ENCODE measurements at regions not wholly inside any gene's neighbourhood (a gene's known extent, or its start where the extent isn't known, plus 50 kb on each side); places are given as distances from the start of the nearest gene placed in this dataset.
"Not testable (repeated sequence)": the region's sequence is repeated elsewhere in the genome, so short reads cannot be mapped to it uniquely, and the experiment has no call there.

DNA sequence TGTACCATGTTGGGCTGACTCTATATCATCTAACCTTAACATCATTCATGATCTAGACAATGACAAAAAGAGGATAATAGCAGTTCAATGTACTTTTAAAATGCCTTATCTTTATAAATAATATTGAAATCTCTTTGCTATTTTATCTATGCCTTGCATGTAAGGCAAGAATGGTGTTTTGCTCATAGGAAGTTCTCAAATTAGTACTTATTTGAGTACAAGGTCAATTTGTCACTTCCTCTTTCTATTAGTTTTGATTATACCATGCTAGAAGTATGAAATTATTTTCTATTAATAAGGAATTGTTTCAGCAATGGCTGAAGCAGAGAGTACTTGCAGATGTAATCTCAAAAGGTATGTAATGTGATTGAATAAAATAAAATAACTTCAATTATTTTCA is 1285.4 kb upstream of the TENM4 start:
- H3K4me3 Mint-ChIP-seq: no peak overlapping the region
- peaks cover 1 to 13% (median 1%) of the 10 kb centered on the region in 3 donors for H3K4me1 Mint-ChIP-seq
- no peaks in the 10 kb centered on the region for H3K27me3 Mint-ChIP-seq
- no peak overlapping the region for H3K27ac Mint-ChIP-seq
- no peaks in the 10 kb centered on the region for H3K9me3 Mint-ChIP-seq
- no peaks in the 10 kb centered on the region for H3K36me3 Mint-ChIP-seq

DNA sequence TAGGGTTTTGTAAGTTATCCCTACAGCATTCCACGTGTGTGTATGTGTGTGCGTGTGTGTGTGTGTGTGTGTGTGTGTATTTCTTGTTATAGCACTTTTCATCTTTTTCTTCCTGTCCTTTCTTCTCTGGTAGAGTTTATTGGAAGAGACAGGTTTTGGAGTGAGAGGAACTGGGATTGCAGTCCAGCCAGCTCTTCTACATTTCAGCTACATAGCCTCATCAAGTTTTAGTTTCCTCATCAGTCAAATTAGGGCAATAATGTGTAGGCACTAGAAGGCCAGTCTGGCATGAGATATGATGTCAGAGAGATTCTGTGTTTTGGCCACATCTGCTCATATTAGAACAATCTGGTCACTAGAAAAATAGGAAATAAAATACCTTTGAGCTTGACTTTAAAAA is 1283.5 kb upstream of the TENM4 start:
- Mint-ChIP-seq H3K4me3 (no peak overlapping the region), H3K4me1 (peaks cover 1 to 13% (median 1%) of the 10 kb centered on the region in 3 donors), H3K9me3 (peaks cover 0 to 1% (median 0%) of the 10 kb centered on the region in 3 donors), H3K27me3 (no peaks in the 10 kb centered on the region), H3K27ac (no peak overlapping the region), H3K36me3 (no peaks in the 10 kb centered on the region)

DNA sequence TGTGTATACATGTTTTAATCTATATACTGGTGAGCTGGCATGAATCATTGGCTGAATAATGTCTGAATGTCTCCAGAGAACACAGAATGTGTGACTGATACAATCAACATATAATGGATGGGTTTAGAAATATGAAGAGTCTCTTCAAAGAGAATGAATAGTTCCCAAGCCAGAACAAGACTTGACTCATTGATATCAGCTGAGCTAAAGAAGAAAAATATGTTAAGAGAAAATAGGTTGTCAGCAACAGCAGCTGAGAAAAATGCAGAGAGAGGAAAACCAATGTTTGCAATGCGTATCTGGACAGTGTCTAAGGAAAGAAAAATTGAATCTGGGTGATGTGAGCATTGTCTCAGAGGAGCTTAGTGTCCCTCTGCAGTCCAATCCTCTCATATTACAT is 1281.8 kb upstream of the TENM4 start:
- Mint-ChIP-seq H3K9me3 (peaks cover 0 to 1% (median 0%) of the 10 kb centered on the region in 3 donors), H3K27me3 (no peaks in the 10 kb centered on the region), H3K4me1 (peaks cover 1 to 12% (median 1%) of the 10 kb centered on the region in 3 donors), H3K27ac (no peak overlapping the region), H3K4me3 (no peak overlapping the region), H3K36me3 (no peaks in the 10 kb centered on the region)

DNA sequence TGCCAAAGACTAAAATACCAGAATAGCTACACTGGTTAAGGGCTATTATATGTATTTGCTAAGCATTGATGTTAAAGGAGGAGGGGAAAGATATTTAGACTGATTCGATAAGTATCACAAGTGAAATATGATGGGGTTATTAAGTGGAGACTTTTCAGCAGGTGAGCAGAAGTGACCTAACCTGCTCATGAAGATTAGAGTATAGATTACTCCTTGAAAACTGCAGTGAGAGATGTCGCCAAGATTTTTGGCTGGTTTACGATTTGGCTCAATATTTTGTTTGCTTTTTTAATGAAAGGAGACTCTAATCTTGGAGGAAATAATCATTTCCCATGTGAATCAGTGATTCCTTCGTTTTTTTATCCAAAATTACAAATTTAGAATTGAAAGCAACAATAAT is 1279.5 kb upstream of the TENM4 start:
- Mint-ChIP-seq H3K4me1 (peaks cover 0 to 9% (median 0%) of the 10 kb centered on the region in 3 donors), H3K4me3 (no peak overlapping the region), H3K9me3 (peaks cover 0 to 1% (median 0%) of the 10 kb centered on the region in 3 donors), H3K36me3 (no peaks in the 10 kb centered on the region), H3K27ac (no peak overlapping the region), H3K27me3 (no peaks in the 10 kb centered on the region)

DNA sequence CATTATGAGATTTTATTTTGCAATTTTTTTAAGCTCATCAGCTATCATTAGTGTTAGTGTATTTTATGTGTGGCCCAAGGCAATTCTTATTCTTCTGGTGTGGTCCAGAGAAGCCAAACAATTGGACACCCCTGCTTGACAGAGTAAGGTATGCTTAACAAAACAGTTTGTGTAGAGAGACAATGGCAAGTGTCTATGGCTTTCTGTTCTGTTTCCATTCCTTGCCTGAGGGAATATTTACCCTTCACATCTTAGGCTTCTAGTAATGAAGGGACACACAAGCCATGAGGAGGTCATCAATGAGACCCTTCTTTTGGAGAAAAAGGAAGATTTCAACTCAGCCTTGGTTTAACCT is 1278.4 kb upstream of the TENM4 start:
- no peaks in the 10 kb centered on the region for H3K36me3 Mint-ChIP-seq
- peaks cover 0 to 9% (median 2%) of the 10 kb centered on the region in 3 donors for H3K4me1 Mint-ChIP-seq
- H3K27ac Mint-ChIP-seq: no peak overlapping the region
- H3K9me3 Mint-ChIP-seq: peaks cover 0 to 4% (median 3%) of the 10 kb centered on the region in 3 donors
- no peaks in the 10 kb centered on the region for H3K27me3 Mint-ChIP-seq
- H3K4me3 Mint-ChIP-seq: no peak overlapping the region

DNA sequence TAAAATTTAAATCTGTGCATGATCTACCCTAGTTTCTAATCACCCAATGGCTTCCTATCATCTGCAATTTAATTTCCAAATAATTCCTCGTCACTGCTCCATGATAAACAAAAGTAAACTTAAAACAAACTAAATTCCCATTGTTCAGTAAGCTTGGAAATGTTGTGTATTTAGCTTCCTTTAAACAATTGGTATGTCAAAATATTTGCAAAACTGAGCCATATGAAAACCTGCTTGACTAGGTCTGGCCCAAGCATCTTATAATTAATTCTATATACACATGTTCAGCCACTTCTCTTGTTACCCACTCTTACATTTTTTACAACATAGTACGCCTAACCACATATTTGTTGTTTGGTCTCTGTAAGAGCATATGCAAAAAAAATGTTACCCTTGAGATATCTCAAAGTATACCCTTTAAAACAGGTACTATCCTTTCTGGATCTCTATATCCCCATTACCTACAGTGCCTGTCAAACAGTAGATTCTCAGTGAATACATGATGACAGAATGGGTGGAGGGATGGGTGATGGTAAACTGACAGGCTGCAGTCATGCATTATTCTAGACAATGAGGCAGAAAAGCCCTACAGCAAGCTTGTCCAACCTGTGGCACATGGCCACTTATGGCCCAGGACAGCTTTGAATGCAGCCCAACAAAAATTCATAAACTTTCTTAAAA is 1277.9 kb upstream of the TENM4 start:
- Mint-ChIP-seq H3K27ac (no peak overlapping the region), H3K27me3 (no peaks in the 10 kb centered on the region), H3K4me1 (peaks cover 0 to 9% (median 2%) of the 10 kb centered on the region in 3 donors), H3K9me3 (peaks cover 0 to 5% (median 4%) of the 10 kb centered on the region in 3 donors), H3K4me3 (no peak overlapping the region), H3K36me3 (no peaks in the 10 kb centered on the region)

DNA sequence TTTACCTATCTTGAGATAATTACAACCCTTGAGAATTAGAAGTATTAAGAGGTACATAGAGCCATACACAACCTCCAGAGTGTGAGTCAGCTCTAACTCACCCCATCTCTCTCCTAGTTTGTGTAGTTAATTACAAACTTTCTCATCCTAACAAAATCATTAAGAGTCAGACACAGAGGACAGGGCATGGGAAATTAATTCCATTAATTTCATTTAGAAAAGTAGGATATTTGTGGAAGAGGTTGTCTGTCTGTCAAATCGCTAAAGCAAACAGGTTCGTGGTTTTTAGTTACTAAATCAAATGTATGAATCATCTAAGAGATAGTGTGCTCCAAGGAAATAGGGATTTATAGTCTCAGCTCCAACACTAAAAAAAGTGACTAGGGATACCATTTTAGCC is 1261.4 kb upstream of the TENM4 start:
- H3K27me3 Mint-ChIP-seq: no peaks in the 10 kb centered on the region
- no peak overlapping the region for H3K4me3 Mint-ChIP-seq
- peaks cover 2 to 6% (median 4%) of the 10 kb centered on the region in 3 donors for H3K9me3 Mint-ChIP-seq
- no peaks in the 10 kb centered on the region for H3K4me1 Mint-ChIP-seq
- no peaks in the 10 kb centered on the region for H3K36me3 Mint-ChIP-seq
- H3K27ac Mint-ChIP-seq: no peak overlapping the region

DNA sequence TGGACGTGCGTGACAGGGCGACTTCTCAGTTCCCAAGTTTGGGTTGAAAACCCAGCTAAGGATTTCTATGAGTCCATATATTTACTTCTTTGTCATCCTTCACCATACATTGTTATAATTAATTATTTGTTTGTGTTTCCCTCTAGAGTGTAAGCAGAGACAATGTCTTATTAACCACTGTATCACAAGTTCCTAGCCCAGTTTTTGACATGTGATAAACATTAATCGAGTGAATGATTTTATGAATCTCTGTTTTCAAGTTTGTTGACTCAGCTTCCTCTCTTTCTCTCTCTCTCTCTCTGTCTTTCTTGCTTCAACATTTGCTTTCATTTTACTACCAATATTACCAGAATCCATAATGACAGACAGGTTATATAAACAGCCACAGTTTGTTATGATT is 1259.6 kb upstream of the TENM4 start:
- H3K27me3 Mint-ChIP-seq: no peaks in the 10 kb centered on the region
- H3K27ac Mint-ChIP-seq: no peak overlapping the region
- H3K36me3 Mint-ChIP-seq: no peaks in the 10 kb centered on the region
- peaks cover 0 to 4% (median 2%) of the 10 kb centered on the region in 3 donors for H3K9me3 Mint-ChIP-seq
- no peaks in the 10 kb centered on the region for H3K4me1 Mint-ChIP-seq
- no peak overlapping the region for H3K4me3 Mint-ChIP-seq

DNA sequence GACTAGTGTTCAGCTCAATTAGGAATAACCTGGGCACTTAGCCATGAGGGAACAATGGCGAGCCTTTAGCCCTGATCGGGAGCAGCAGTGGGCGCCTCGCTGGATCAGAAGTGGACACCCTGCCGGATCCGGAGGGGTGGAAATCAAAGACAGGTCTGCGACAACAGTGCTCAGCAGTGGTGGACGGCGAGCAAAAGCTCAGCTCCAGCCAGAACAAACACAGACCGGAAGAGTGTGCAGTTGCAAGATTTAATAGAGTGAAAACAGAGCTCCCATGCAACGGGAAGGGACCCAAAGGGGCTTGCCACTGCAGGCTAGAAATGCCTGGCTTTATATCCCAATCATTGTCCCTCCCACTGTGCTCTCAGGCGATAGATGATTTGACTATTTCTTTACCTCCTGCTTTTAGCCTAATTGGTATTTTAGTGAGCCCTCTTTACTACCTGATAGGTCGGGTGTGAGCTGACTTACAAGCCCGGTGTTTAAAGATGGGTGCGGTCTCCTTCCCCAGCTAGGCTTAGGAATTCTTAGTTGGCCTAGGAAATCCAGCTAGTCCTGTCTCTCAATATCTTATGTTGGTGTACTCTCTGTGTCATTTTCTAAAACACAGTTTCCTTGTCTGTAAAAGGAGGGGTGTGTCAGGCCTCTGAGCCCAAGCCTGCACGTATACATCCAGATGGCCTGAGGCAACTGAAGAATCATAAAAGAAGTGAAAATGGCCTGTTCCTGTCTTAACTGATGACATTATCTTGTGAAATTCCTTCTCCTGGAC is 1258.8 kb upstream of the TENM4 start:
- H3K27ac Mint-ChIP-seq, H3K4me1 Mint-ChIP-seq, H3K4me3 Mint-ChIP-seq, H3K27me3 Mint-ChIP-seq, H3K9me3 Mint-ChIP-seq, H3K36me3 Mint-ChIP-seq: not testable (repeated sequence)

DNA sequence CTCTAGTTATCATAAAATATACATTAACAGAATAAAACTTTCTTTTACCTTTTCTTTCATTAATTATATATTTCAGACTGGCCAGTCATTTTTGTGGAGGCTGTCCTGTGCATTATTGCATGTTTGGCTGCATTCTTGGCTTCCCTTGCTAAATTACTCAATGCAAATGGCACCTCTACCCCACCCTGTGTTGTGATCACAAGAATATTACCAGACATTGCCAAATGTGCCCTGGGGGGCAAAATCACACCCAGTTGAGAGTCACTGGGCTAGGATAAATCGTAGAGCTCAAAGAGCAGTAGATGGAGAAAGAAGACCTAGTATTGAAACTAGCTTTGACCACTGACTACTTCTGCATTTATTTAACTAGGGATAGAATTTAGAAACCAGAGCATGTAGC is 1257.8 kb upstream of the TENM4 start:
- Mint-ChIP-seq H3K9me3 (peaks cover 0 to 4% (median 2%) of the 10 kb centered on the region in 3 donors), H3K27ac (no peak overlapping the region), H3K36me3 (no peaks in the 10 kb centered on the region), H3K27me3 (no peaks in the 10 kb centered on the region), H3K4me3 (no peak overlapping the region), H3K4me1 (no peaks in the 10 kb centered on the region)

DNA sequence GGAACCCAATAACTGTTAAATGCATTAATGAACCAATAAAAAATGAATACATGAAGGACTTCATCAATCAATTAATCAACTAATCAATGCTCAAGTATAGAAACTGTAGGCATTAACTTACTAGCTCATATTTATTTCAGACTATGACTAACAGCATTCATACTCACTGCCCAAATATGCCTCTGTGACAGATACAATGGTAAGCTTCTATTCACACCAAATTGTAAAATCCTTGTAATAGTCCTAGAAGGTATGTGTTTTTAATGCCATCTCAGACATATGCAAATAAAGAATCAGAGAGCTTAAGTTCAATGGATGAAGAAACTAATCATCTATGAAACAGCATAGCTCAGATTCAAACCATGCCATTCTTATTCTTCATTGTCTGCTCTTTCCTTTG is 1253.6 kb upstream of the TENM4 start:
- peaks cover 0 to 4% (median 2%) of the 10 kb centered on the region in 3 donors for H3K9me3 Mint-ChIP-seq
- no peak overlapping the region for H3K27ac Mint-ChIP-seq
- H3K36me3 Mint-ChIP-seq: peaks cover 3% of the 10 kb centered on the region
- no peaks in the 10 kb centered on the region for H3K27me3 Mint-ChIP-seq
- no peak overlapping the region for H3K4me3 Mint-ChIP-seq
- H3K4me1 Mint-ChIP-seq: no peaks in the 10 kb centered on the region

DNA sequence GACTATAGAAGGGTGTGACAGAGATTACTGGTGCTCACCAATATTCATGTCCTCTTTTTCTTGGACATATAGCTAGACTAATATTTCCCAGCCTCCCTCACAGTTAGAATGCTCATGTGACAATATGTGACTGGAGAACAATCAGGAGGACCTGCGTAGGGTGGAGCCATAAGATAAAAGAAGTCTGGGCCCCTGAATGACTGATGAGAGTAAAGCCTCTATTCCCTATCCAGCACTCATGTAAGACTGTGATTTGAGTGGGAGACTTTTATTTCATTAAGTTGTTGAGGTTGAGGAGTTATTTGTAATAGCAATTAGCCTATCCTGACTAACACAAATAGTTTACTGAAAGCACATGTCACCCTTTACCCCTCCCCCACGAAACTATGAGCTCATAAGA is 1247.1 kb upstream of the TENM4 start:
- Mint-ChIP-seq H3K4me3 (no peak overlapping the region), H3K36me3 (no peaks in the 10 kb centered on the region), H3K27me3 (no peaks in the 10 kb centered on the region), H3K9me3 (peaks cover 0 to 7% (median 3%) of the 10 kb centered on the region in 3 donors), H3K27ac (no peak overlapping the region), H3K4me1 (no peaks in the 10 kb centered on the region)

DNA sequence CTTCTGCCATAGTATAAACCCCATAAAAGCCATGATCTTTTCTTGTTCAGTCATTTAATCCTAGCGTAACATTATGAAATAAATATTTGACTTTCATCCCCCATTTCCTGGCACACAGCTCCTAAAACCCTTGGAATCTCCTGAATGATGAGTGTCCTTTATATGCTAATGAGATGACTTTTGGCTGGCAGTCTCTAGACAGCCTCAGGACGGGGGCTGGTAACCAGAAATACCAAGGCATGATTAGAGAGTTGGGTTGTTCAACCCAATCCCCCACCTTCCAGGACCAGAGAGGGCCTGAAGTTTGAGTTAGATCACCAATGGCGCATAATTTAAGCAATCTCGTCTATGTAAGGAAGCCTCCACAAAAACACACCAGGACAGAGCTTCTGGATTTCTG is 1246.1 kb upstream of the TENM4 start:
- no peak overlapping the region for H3K27ac Mint-ChIP-seq
- H3K4me1 Mint-ChIP-seq: no peaks in the 10 kb centered on the region
- H3K4me3 Mint-ChIP-seq: no peak overlapping the region
- H3K9me3 Mint-ChIP-seq: peaks cover 0 to 10% (median 3%) of the 10 kb centered on the region in 3 donors
- no peaks in the 10 kb centered on the region for H3K27me3 Mint-ChIP-seq
- no peaks in the 10 kb centered on the region for H3K36me3 Mint-ChIP-seq

DNA sequence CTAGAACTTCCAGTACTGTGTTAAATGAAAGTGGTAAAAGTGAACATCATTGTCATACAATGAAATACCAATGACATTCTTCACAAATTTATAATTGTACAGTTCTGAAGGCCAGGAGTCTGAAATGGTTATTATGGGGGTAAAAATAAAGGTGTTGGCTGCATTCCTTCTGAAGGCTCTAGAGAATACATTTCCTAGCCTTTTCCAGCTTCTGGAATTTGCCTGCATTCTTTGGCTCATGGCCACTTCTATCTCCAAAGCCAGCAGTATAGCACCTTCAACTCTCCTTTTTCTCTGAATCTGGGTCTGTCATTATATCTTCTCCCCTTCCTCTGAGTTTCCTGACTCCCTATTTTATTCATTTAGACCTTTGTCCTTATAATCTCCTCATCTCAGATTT is 1232.7 kb upstream of the TENM4 start:
- Mint-ChIP-seq H3K9me3 (peaks cover 0 to 11% (median 0%) of the 10 kb centered on the region in 3 donors), H3K27me3 (no peaks in the 10 kb centered on the region), H3K36me3 (no peaks in the 10 kb centered on the region), H3K4me1 (no peaks in the 10 kb centered on the region), H3K27ac (no peak overlapping the region), H3K4me3 (no peak overlapping the region)

DNA sequence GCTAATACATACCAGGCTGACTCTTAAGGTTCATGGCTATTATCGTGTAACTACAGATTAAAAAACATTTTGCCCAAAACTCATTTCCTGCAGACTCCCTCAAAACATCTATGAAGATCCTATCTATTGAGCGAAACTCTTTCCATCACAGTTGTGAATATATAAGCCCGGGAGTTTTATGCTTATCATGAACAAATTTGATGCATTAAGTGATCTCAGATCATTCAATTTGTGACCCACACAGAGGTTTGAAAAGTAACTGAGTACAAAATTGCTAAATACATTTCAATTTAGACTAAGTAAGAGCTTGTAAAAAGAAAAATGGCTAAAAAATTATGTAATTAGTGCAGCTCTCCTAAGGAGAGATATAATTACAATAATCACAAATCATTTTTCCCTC is 1228.8 kb upstream of the TENM4 start:
- no peaks in the 10 kb centered on the region for H3K27me3 Mint-ChIP-seq
- H3K27ac Mint-ChIP-seq: no peak overlapping the region
- H3K4me1 Mint-ChIP-seq: no peaks in the 10 kb centered on the region
- peaks cover 0 to 9% (median 0%) of the 10 kb centered on the region in 3 donors for H3K9me3 Mint-ChIP-seq
- H3K36me3 Mint-ChIP-seq: no peaks in the 10 kb centered on the region
- H3K4me3 Mint-ChIP-seq: no peak overlapping the region

DNA sequence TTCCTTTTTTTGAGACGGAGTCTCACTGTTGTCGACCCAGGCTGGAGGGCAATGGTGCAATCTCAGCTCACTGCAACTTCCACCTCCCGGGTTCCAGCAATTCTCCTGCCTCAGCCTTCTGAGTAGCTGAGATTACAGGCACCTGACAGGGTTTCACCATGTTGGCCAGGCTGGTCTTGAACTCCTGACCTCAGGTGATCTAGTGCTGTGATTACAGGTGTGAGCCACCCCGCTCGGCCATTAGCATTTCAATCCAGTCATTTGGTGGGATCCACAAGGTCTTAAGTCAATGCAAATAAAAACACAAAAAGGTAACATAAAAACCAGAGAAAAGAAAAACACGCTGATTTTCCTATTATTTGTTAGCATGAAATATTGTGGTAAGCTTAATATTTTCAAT is 1227.2 kb upstream of the TENM4 start:
- Mint-ChIP-seq H3K27ac (no peak overlapping the region), H3K4me1 (no peaks in the 10 kb centered on the region), H3K4me3 (no peak overlapping the region)

More for the DNA sequence above, 1227.2 kb upstream of the TENM4 start:
- Mint-ChIP-seq H3K36me3 (no peaks in the 10 kb centered on the region), H3K9me3 (peaks cover 0 to 9% (median 0%) of the 10 kb centered on the region in 3 donors), H3K27me3 (no peaks in the 10 kb centered on the region)

Data from IgD-negative memory B cell (primary cell).